Colonic mucosa (tissue), 4 donors: ENCODE measurements at regions not wholly inside any gene's neighbourhood (a gene's known extent, or its start where the extent isn't known, plus 50 kb on each side); places are given as distances from the start of the nearest gene placed in this dataset.

Experiments used
- DNase-seq: peaks from one replicate; pipeline ENCODE4 v3.0.0-alpha.2; 2020
- H3K27ac ChIP-seq: fragments of 200-600 bp; one replicate; pipeline ENCODE4 v1.8.0; 2021
- H3K27me3 ChIP-seq: fragments of 200-600 bp; one replicate; pipeline ENCODE4 v1.8.0; 2021
- H3K36me3 ChIP-seq: fragments of 200-600 bp; one replicate; pipeline ENCODE4 v1.8.0; 2021
- H3K4me1 ChIP-seq: fragments of 200-600 bp; one replicate; pipeline ENCODE4 v1.8.0; 2021; ENCODE audit warnings: mild to moderate bottlenecking
- H3K4me3 ChIP-seq: fragments of 200-600 bp; one replicate; pipeline ENCODE4 v1.8.0; 2021
- H3K9ac ChIP-seq, 2 donors: one replicate each; pipeline ENCODE4 v1.7.0; 2013; ENCODE audit warnings: control low read depth in 2 of 2, low read depth in 2 of 2, low read length in 2 of 2
- H3K9me3 ChIP-seq: fragments of 200-600 bp; one replicate; pipeline ENCODE4 v1.8.0; 2021
- intact Hi-C: fragments of 100-400 bp; cut with DNase I; formaldehyde crosslinking; loops from one replicate; pipeline ENCODE4 v1.14.1; 2022
- TF ChIP-seq, protein P1 (sequence below): fragments of 200-600 bp; IDR thresholded peaks from one replicate; pipeline ENCODE4 v1.8.0; 2022; ENCODE audit warnings: antibody characterized with exemption, mild to moderate bottlenecking
- donor health status: healthy.
- donor health status: DM: no; HTN: no; CAD: no.
- donor health status: DM: no; HTN: no; CAD: no.

- Histone ChIP-seq H3K27me3 (no peaks in the 10 kb centered on the region), H3K9me3 (no peaks in the 10 kb centered on the region), H3K9ac (no peak overlapping the region), H3K4me3 (no peak overlapping the region), H3K27ac (no peak overlapping the region), H3K36me3 (no peaks in the 10 kb centered on the region), H3K4me1 (no peaks in the 10 kb centered on the region)
- TF ChIP-seq, protein P1, sequence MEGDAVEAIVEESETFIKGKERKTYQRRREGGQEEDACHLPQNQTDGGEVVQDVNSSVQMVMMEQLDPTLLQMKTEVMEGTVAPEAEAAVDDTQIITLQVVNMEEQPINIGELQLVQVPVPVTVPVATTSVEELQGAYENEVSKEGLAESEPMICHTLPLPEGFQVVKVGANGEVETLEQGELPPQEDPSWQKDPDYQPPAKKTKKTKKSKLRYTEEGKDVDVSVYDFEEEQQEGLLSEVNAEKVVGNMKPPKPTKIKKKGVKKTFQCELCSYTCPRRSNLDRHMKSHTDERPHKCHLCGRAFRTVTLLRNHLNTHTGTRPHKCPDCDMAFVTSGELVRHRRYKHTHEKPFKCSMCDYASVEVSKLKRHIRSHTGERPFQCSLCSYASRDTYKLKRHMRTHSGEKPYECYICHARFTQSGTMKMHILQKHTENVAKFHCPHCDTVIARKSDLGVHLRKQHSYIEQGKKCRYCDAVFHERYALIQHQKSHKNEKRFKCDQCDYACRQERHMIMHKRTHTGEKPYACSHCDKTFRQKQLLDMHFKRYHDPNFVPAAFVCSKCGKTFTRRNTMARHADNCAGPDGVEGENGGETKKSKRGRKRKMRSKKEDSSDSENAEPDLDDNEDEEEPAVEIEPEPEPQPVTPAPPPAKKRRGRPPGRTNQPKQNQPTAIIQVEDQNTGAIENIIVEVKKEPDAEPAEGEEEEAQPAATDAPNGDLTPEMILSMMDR: no peak
- intact Hi-C loops: no loop called here
- DNase-seq: no peak
Measured at GRCh38 chr1:194478731-194479130, 1292.3 kb upstream of the B3GALT2 start.

GRCh38 chr1:194477908-194478307, 1291.5 kb upstream of the B3GALT2 start:
- no peak overlapping the region for H3K4me3 ChIP-seq
- no peak overlapping the region for H3K27ac ChIP-seq
- H3K27me3 ChIP-seq: no peaks in the 10 kb centered on the region
- intact Hi-C loops: no loop called here
- no peaks in the 10 kb centered on the region for H3K9me3 ChIP-seq
- TF ChIP-seq, protein P1: no peak
- no peaks in the 10 kb centered on the region for H3K4me1 ChIP-seq
- H3K36me3 ChIP-seq: no peaks in the 10 kb centered on the region
- DNase-seq: no peak
- no peak overlapping the region for H3K9ac ChIP-seq

DNA sequence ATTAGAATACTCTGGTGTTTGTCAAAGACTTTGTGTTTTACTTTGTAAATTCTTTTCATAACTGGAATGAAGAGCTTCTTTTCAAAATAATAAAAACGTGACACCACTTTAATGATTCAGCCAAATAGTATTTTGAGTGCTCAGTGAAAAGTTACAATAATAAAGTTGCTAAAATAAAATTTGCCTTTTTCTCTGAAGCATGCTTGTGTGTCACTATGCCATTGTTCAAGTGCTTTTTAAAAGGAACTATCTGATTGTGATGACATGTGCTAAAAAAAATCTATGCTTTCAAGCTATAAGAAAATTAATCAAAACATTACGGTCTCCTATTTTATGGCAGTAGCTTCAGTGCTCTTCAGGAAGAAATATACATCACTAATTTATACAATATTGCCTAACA, 1290.5 kb upstream of the B3GALT2 start:
- H3K27ac ChIP-seq: no peak overlapping the region
- intact Hi-C loops: no loop called here
- no peaks in the 10 kb centered on the region for H3K36me3 ChIP-seq
- no peaks in the 10 kb centered on the region for H3K27me3 ChIP-seq
- TF ChIP-seq, protein P1: no peak
- DNase-seq: no peak
- no peak overlapping the region for H3K9ac ChIP-seq
- H3K4me3 ChIP-seq: no peak overlapping the region
- no peaks in the 10 kb centered on the region for H3K9me3 ChIP-seq
- no peaks in the 10 kb centered on the region for H3K4me1 ChIP-seq

DNA sequence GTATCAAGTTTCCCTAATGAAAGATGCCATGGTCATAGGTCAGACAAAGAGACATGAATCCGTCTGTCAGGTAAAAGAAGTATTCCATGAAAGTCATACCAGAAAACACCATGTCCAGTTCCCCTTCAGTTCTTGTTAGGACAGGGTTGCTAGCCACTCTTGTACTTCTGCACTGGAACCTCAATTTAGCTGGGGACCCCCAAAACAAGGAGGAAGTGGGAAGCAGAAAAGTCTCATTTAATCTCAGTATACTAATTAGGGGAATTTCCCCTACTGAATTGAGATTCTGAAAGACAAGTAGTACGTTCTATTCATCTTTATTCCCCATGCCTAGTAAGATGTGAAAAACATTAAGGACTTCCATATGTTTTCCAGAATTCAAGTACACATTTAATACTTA, 1289.9 kb upstream of the B3GALT2 start:
- Histone ChIP-seq H3K4me3 (no peak overlapping the region), H3K9ac (no peak overlapping the region), H3K9me3 (no peaks in the 10 kb centered on the region), H3K27ac (no peak overlapping the region), H3K36me3 (no peaks in the 10 kb centered on the region), H3K4me1 (no peaks in the 10 kb centered on the region), H3K27me3 (no peaks in the 10 kb centered on the region)
- DNase-seq: no peak
- TF ChIP-seq, protein P1: no peak
- intact Hi-C loops: no loop called here

DNA sequence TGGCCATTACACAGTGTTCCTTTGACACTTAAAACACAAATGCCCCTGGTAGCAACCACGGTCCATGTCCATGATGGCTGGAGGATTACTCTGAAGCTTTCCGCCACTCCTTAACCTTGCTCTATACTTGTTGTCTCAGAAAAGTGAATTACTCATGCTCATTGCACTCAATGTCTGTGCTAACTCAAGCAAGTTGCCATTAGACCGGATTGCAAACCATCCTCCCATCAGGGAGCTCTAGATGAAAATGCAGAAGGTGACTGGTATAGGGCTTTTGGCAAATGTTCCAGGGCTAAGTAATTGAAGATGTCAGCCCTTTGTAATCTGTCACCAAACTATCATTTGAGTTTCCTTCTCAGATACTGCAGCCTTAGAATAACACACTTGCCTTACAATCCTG, 1288.3 kb upstream of the B3GALT2 start:
- H3K4me1 ChIP-seq: no peaks in the 10 kb centered on the region
- no peak for DNase-seq
- H3K27me3 ChIP-seq: no peaks in the 10 kb centered on the region
- no peaks in the 10 kb centered on the region for H3K36me3 ChIP-seq
- H3K4me3 ChIP-seq: no peak overlapping the region
- no peaks in the 10 kb centered on the region for H3K9me3 ChIP-seq
- H3K27ac ChIP-seq: no peak overlapping the region
- TF ChIP-seq, protein P1: no peak
- intact Hi-C loops: no loop called here
- no peak overlapping the region for H3K9ac ChIP-seq

GRCh38 chr1:194473766-194474165, 1287.4 kb upstream of the B3GALT2 start:
- intact Hi-C loops: no loop called here
- DNase-seq: no peak
- no peaks in the 10 kb centered on the region for H3K4me1 ChIP-seq

More at GRCh38 chr1:194473766-194474165, 1287.4 kb upstream of the B3GALT2 start:
- no peaks in the 10 kb centered on the region for H3K9me3 ChIP-seq
- H3K27ac ChIP-seq: no peak overlapping the region
- no peak overlapping the region for H3K9ac ChIP-seq
- H3K4me3 ChIP-seq: no peak overlapping the region
- TF ChIP-seq, protein P1: no peak
- H3K36me3 ChIP-seq: no peaks in the 10 kb centered on the region
- H3K27me3 ChIP-seq: no peaks in the 10 kb centered on the region
